Tibial artery (tissue), 4 donors: ENCODE measurements at regions not wholly inside any gene's neighbourhood (a gene's known extent, or its start where the extent isn't known, plus 50 kb on each side); places are given as distances from the start of the nearest gene placed in this dataset.

ENCODE experiments used
- DNase-seq, 2 donors: peaks; one replicate each; pipeline ENCODE4 v3.0.0-alpha.2; 2019
- H3K27ac ChIP-seq, 2 donors: fragments of 200-600 bp; sonication (generic) in 1 of 2; 1 replicate in 1 of 2; 2 replicates in 1 of 2; pipeline ENCODE4 v1.5.1; 2018 to 2019; ENCODE audit warnings: mild to moderate bottlenecking in 1 of 2
- H3K27me3 ChIP-seq, 2 donors: fragments of 200-600 bp; sonication (generic) in 1 of 2; one replicate each; pipeline versions ENCODE4 v1.5.1 to v1.6.0; 2016 to 2019
- H3K36me3 ChIP-seq, 3 donors: fragments of 200-600 bp; sonication (generic) in 2 of 3; one replicate each; pipeline ENCODE4 v1.5.1; 2016 to 2019; ENCODE audit warnings: mild to moderate bottlenecking in 2 of 3
- H3K4me1 ChIP-seq, 4 donors: fragments of 200-600 bp; sonication (generic) in 2 of 4; 1 replicate in 3 of 4; 2 replicates in 1 of 4; pipeline ENCODE4 v1.5.1; 2016 to 2019
- H3K4me3 ChIP-seq, 2 donors: fragments of 200-600 bp; sonication (generic) in 1 of 2; 1 replicate in 1 of 2; 2 replicates in 1 of 2; pipeline ENCODE4 v1.5.1; 2018 to 2019; ENCODE audit warnings: mild to moderate bottlenecking in 2 of 2
- H3K9me3 ChIP-seq, 3 donors: fragments of 200-600 bp; sonication (generic) in 1 of 3; one replicate each; pipeline ENCODE4 v1.5.1; 2016 to 2019
- CTCF ChIP-seq, 2 experiments: fragments of 200-600 bp in 1 of 2; fragments of 450-650 bp in 1 of 2; IDR thresholded peaks; one replicate each; pipeline ENCODE4 v1.5.1; 2017 to 2019; ENCODE audit warnings: antibody characterized with exemption in 2 of 2, mild to moderate bottlenecking in 1 of 2, moderate library complexity in 1 of 2
- intact Hi-C: fragments of 100-400 bp; cut with DNase I; formaldehyde crosslinking; loops from one replicate; pipeline ENCODE4 v1.15.0; 2023; ENCODE audit warnings: low total_unique reads

DNA sequence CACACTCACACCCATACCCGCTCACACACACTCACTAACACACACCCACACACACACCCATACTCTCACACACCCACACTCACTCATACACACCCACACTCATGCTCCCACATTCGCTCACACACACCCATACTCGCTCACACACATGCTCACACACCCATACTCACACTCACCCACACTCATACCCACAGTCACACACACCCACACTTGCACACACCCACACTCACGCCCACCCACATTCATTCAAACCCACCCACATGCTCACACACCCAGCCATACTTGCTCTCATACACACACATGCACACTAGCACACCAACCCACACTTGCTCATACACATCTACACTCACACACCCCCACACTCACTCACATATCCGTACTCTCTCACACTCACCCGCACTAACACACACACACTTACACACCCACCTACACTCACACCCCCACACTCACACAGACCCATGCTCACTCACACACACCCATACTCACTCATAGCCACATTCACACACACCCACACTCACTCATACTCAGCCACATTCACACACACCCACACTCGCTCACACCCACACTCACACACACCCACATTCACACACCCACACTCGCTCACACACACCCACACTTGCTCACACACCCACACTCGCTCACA, 322.4 kb upstream of the N4BP1 start:
- H3K4me1 ChIP-seq = no peaks in the 10 kb centered on the region
- no peaks in the 10 kb centered on the region for H3K9me3 ChIP-seq
- H3K27me3 ChIP-seq = no peaks in the 10 kb centered on the region
- TF ChIP-seq CTCF (IDR thresholded peaks at IDR 0.05) = no peak
- no peak for DNase-seq
- no peak overlapping the region for H3K27ac ChIP-seq
- no peaks in the 10 kb centered on the region for H3K36me3 ChIP-seq
- intact Hi-C loops = no loop called here
- no peak overlapping the region for H3K4me3 ChIP-seq

GRCh38 chr16:48930951-48931553, 321.1 kb upstream of the N4BP1 start:
- intact Hi-C loops = no loop called here
- no peak for TF ChIP-seq CTCF (IDR thresholded peaks at IDR 0.05)
- Histone ChIP-seq H3K27ac (no peak overlapping the region), H3K27me3 (no peaks in the 10 kb centered on the region), H3K9me3 (no peaks in the 10 kb centered on the region), H3K4me3 (no peak overlapping the region), H3K4me1 (no peaks in the 10 kb centered on the region), H3K36me3 (no peaks in the 10 kb centered on the region)
- DNase-seq = no peak

- Histone ChIP-seq H3K4me1 (no peaks in the 10 kb centered on the region), H3K9me3 (no peaks in the 10 kb centered on the region), H3K27ac (no peak overlapping the region), H3K36me3 (no peaks in the 10 kb centered on the region), H3K27me3 (no peaks in the 10 kb centered on the region), H3K4me3 (no peak overlapping the region)
- TF ChIP-seq CTCF (IDR thresholded peaks at IDR 0.05) = no peak
- intact Hi-C loops = loop anchor here (5.0 kb wide), 1 partner anchor 1283 kb away; no protein-coding TSS in a partner anchor
- no peak for DNase-seq
These were observed 309.8 kb upstream of the N4BP1 start for GRCh38 chr16:48919791-48920190.

- no peaks in the 10 kb centered on the region for H3K4me1 ChIP-seq
- DNase-seq = no peak
- no peaks in the 10 kb centered on the region for H3K9me3 ChIP-seq
These were observed 308.7 kb upstream of the N4BP1 start for GRCh38 chr16:48918520-48919258.

DNA sequence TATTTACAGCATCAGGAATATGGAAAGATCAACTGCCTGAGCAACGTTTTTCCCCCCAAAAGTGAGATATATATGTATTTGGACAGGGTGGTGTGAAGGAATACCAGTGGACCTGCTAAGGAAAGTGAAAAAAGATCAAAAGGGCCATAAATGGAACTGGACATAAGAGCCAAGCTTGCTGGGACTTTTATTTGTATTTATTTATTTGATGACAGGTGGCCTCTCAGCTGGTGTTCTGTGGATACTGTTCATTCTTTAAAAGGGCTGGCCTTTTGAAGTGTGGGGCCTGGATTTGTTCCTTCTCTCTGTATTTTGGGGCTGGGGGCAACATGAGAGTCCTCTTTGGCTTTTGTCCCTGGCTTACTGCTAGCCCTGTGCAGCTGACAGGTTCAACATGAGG, 306.6 kb upstream of the N4BP1 start:
- no peaks in the 10 kb centered on the region for H3K9me3 ChIP-seq
- no peak overlapping the region for H3K4me3 ChIP-seq
- no peak for TF ChIP-seq CTCF (IDR thresholded peaks at IDR 0.05)
- no peak overlapping the region for H3K27ac ChIP-seq
- H3K27me3 ChIP-seq = no peaks in the 10 kb centered on the region
- no peaks in the 10 kb centered on the region for H3K36me3 ChIP-seq
- intact Hi-C loops = loop anchor here (5.0 kb wide), 1 partner anchor 1286 kb away; no protein-coding TSS in a partner anchor
- DNase-seq = no peak
- H3K4me1 ChIP-seq = no peaks in the 10 kb centered on the region

More at GRCh38 chr16:48918520-48919258, 308.7 kb upstream of the N4BP1 start:
- H3K27me3 ChIP-seq = no peaks in the 10 kb centered on the region
- H3K4me3 ChIP-seq = no peak overlapping the region
- no peak for TF ChIP-seq CTCF (IDR thresholded peaks at IDR 0.05)
- no peaks in the 10 kb centered on the region for H3K36me3 ChIP-seq
- H3K27ac ChIP-seq = no peak overlapping the region
- intact Hi-C loops = loop anchor here (5.0 kb wide), 1 partner anchor 1284 kb away; no protein-coding TSS in a partner anchor
